Muscle of arm (tissue), 1 donor: ENCODE measurements at regions not wholly inside any gene's neighbourhood (a gene's known extent, or its start where the extent isn't known, plus 50 kb on each side); places are given as distances from the start of the nearest gene placed in this dataset.
"Not testable (repeated sequence)": the region's sequence is repeated elsewhere in the genome, so short reads cannot be mapped to it uniquely, and the experiment has no call there.

Source experiments
- DNase-seq: peaks from one replicate; pipeline ENCODE4 v3.0.0-alpha.2; 2013

- DNase-seq: no peak
Measured at GRCh38 chr5:119895066-119895465, 265.7 kb downstream of the FAM170A start.

- no peak for DNase-seq
Measured at GRCh38 chr5:119896826-119897536, 267.6 kb downstream of the FAM170A start.

GRCh38 chr5:119897537-119898370 lies 268.4 kb downstream of the FAM170A start:
- no peak for DNase-seq

- DNase-seq: no peak
Measured at GRCh38 chr5:119899981-119900380, 270.6 kb downstream of the FAM170A start.

- DNase-seq: no peak
Measured at GRCh38 chr5:119902593-119902992, 273.2 kb downstream of the FAM170A start.

- DNase-seq: no peak
Measured at GRCh38 chr5:119913425-119913824, 284.1 kb downstream of the FAM170A start.

- DNase-seq: no peak
Measured at GRCh38 chr5:119919279-119919678, 289.9 kb downstream of the FAM170A start.

- no peak for DNase-seq
Measured at GRCh38 chr5:119926301-119926700, 296.9 kb downstream of the FAM170A start.

GRCh38 chr5:119928974-119929373 lies 299.6 kb downstream of the FAM170A start:
- no peak for DNase-seq

GRCh38 chr5:119930490-119930889 lies 301.1 kb downstream of the FAM170A start:
- DNase-seq: no peak

- no peak for DNase-seq
Measured at GRCh38 chr5:119943148-119943547, 313.8 kb downstream of the FAM170A start.

- no peak for DNase-seq
Measured at GRCh38 chr5:119945691-119946090, 316.3 kb downstream of the FAM170A start.

GRCh38 chr5:119948162-119948561 lies 318.8 kb downstream of the FAM170A start:
- DNase-seq: no peak

GRCh38 chr5:119949426-119949999 lies 320.2 kb downstream of the FAM170A start:
- no peak for DNase-seq

GRCh38 chr5:119951330-119951934 lies 322.1 kb downstream of the FAM170A start:
- no peak for DNase-seq

GRCh38 chr5:119953474-119953873 lies 324.1 kb downstream of the FAM170A start:
- no peak for DNase-seq

GRCh38 chr5:119954106-119954505 lies 324.7 kb downstream of the FAM170A start:
- DNase-seq: no peak

GRCh38 chr5:119961993-119962392 lies 332.6 kb downstream of the FAM170A start:
- DNase-seq: no peak

- DNase-seq: peak; percentile 26
Measured at GRCh38 chr5:119966028-119966427, 336.7 kb downstream of the FAM170A start.

- DNase-seq: no peak
Measured at GRCh38 chr5:119968690-119969089, 339.3 kb downstream of the FAM170A start.

GRCh38 chr5:119987077-119987476 lies 357.7 kb downstream of the FAM170A start:
- DNase-seq: not testable (repeated sequence)

GRCh38 chr5:119991625-119992024 lies 362.3 kb downstream of the FAM170A start:
- no peak for DNase-seq
